Nephron (organoid): ENCODE measurements at regions not wholly inside any gene's neighbourhood (a gene's known extent, or its start where the extent isn't known, plus 50 kb on each side); places are given as distances from the start of the nearest gene placed in this dataset.
A peak's percentile ranks its signal among the peaks of the same experiment; 100 is the strongest.
"Not testable (repeated sequence)": the region's sequence is repeated elsewhere in the genome, so short reads cannot be mapped to it uniquely, and the experiment has no call there.

Source experiments
- H3K27ac Mint-ChIP-seq, 3 experiments: 2 replicates each; pipeline ENCODE4 v1.8.0; 2020; ENCODE audit warnings: mixed read lengths in 3 of 3, mild to moderate bottlenecking in 2 of 3, moderate library complexity in 1 of 3
- H3K27me3 Mint-ChIP-seq: 2 replicates; pipeline ENCODE4 v1.8.0; 2021; ENCODE audit warnings: low read depth, mild to moderate bottlenecking, moderate library complexity, mixed read lengths
- H3K36me3 Mint-ChIP-seq: 2 replicates; pipeline ENCODE4 v1.8.0; 2020; ENCODE audit warnings: low read depth, mixed read lengths
- H3K4me1 Mint-ChIP-seq: 2 replicates; pipeline ENCODE4 v1.8.0; 2020; ENCODE audit warnings: mixed read lengths
- H3K4me3 Mint-ChIP-seq, 3 experiments: 2 replicates each; pipeline ENCODE4 v1.8.0; 2020; ENCODE audit warnings: mild to moderate bottlenecking in 3 of 3, mixed read lengths in 3 of 3, moderate library complexity in 2 of 3
- H3K9me3 Mint-ChIP-seq: 2 replicates; pipeline ENCODE4 v1.8.0; 2020; ENCODE audit warnings: mixed read lengths
- TF ChIP-seq, protein P1 (sequence below), 3 experiments: fragments of 200-600 bp; sonication (generic); IDR thresholded peaks; one replicate each; pipeline ENCODE4 v1.5.0; 2021; ENCODE audit warnings: antibody characterized with exemption in 3 of 3; ENCODE audit not compliant: unreplicated experiment in 3 of 3

DNA sequence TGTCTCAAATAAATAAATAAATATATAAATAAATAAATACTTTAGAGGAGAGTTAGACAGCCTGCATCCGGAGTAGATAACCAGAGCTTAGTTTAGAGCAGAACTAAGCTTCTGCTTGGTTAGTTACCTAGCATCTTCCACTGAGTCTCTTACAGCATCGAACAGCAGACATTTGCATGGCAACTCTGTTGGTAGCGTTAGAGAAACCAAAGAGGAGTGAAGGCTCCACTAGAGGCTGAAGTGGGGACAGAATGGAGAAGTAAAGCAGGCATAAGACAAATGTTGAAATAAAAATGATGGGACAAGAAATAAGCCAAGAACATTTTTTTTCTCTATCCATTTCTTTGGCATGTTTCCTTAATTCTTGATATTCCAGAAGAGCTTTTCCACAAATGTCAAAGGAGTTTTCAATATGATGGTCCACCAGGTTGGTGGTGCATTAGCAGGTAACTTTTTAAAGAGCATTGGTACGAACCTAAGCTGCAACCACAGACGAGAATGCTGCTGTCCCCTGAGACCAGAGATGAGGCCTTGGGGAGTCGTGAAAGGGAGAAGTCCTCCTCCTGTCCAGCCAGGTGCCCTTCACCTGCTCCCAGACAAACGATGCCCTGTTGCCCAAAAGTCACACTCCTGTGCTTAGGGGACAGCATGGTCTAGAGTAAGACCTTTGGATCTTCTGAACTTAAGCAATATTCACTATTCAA, 438.3 kb downstream of the DIRAS2 start:
- Mint-ChIP-seq H3K27me3 (peaks cover 3% of the 10 kb centered on the region), H3K36me3 (no peaks in the 10 kb centered on the region), H3K27ac (no peak overlapping the region), H3K4me3 (no peak overlapping the region), H3K9me3 (peaks cover 4% of the 10 kb centered on the region), H3K4me1 (no peaks in the 10 kb centered on the region)
- TF ChIP-seq, protein P1, sequence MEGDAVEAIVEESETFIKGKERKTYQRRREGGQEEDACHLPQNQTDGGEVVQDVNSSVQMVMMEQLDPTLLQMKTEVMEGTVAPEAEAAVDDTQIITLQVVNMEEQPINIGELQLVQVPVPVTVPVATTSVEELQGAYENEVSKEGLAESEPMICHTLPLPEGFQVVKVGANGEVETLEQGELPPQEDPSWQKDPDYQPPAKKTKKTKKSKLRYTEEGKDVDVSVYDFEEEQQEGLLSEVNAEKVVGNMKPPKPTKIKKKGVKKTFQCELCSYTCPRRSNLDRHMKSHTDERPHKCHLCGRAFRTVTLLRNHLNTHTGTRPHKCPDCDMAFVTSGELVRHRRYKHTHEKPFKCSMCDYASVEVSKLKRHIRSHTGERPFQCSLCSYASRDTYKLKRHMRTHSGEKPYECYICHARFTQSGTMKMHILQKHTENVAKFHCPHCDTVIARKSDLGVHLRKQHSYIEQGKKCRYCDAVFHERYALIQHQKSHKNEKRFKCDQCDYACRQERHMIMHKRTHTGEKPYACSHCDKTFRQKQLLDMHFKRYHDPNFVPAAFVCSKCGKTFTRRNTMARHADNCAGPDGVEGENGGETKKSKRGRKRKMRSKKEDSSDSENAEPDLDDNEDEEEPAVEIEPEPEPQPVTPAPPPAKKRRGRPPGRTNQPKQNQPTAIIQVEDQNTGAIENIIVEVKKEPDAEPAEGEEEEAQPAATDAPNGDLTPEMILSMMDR (IDR thresholded peaks at IDR 0.05; ENCODE audit: unreplicated experiment in 3 of 3), result no peak

DNA sequence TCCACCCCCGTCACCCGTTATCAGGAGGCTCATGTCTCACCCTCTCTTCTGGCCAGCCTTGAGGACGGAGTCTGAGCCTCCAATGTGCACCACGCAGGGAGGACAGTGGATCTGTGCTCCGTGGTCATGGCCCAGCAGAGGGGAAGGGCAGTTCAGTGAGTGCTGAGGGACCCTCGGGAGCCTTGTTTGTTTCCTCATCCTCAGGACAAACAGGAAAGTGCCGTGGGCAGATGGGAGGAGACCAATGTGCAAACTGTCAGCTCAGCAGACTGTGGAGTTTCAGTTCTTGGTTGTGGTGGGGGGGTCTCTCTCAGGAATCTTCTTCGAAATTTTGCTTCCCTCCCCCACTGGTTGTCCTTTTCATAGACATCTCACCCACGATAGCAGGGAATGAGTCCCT, 429.6 kb downstream of the DIRAS2 start:
- H3K27ac Mint-ChIP-seq, H3K4me1 Mint-ChIP-seq, H3K4me3 Mint-ChIP-seq, H3K9me3 Mint-ChIP-seq, H3K36me3 Mint-ChIP-seq, H3K27me3 Mint-ChIP-seq: not testable (repeated sequence)

DNA sequence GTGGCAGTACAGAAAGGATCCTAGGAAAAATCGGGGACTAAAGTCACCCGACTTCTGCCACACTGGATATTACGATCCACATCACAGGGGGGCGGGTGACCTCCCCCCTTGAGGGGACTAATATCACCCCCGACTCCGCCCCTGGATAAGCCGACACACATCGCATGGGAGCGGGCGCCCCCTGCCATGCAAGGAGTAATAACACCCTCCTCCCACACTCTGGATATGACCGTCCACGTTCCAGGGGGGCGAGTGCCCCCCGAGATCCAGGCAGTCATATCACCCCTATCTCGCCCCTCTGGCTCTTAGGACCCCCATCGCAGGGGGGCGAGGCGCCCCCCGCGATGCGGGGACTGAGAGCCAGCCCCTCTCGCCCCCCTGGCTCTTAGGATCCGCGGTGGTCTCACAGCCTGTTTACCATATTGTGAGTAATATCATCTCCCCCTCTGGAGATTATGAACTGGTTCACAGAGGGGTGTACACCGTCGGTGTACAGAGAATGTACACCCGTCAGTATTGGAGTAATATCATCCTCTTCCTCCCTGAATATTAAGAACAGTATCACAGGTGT, 423.0 kb downstream of the DIRAS2 start:
- Mint-ChIP-seq H3K9me3 (peaks cover 9% of the 10 kb centered on the region), H3K4me3 (peak overlapping the region in 1 of 3 experiments; percentile 4), H3K36me3 (no peaks in the 10 kb centered on the region)

DNA sequence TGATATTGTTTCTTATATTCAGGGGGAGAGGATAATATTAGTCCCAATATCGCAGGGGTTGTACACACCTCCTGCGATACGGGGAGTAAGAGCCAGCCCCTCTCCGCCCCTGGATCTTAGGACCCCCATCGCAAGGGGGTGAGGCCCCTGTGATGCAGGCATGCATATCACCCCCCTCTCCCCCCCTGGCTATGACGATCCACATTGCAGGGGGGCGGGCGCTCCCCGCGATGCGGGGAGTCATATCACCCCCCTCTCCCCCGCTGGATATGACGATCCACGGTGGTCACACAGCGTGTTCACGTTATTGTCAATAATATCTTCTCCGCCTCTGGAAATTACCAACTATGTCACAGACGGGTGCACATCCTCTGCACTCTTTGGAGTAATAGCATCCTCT, 420.7 kb downstream of the DIRAS2 start:
- H3K36me3 Mint-ChIP-seq, H3K4me3 Mint-ChIP-seq: not testable (repeated sequence)

More for the DNA sequence above, 423.0 kb downstream of the DIRAS2 start:
- TF ChIP-seq, protein P1 (IDR thresholded peaks at IDR 0.05; ENCODE audit: unreplicated experiment in 3 of 3), result no peak
- H3K27me3 Mint-ChIP-seq, result peaks cover 10% of the 10 kb centered on the region
- no peaks in the 10 kb centered on the region for H3K4me1 Mint-ChIP-seq
- no peak overlapping the region for H3K27ac Mint-ChIP-seq

DNA sequence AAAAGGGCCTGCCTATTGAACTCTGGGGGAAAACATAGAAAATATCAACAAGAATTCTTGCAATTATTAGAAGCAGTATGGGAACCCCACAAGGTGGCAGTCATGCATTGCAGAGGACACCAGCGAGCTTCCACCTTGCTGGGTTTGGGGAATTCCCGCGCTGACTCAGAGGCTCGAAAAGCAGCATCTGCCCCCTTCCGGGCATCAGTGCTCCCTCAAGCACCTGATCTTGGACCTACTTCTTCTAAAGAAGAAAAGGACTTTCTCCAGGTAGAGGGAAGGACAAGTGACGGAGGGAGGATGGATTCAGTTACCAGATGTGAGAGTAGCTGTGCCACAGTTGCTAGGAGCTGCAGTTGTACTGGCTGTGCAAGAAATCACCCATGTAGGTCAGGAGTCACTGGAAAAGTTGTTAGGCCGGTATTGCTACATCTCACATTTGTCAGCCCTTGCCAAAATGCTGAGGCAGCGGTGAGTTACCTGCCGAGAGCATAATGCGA, 415.7 kb downstream of the DIRAS2 start:
- H3K9me3 Mint-ChIP-seq, H3K27me3 Mint-ChIP-seq, H3K4me3 Mint-ChIP-seq, H3K36me3 Mint-ChIP-seq, H3K4me1 Mint-ChIP-seq: not testable (repeated sequence)
- peak overlapping the region in 2 of 3 experiments; percentile 9 to 78 for H3K27ac Mint-ChIP-seq
- TF ChIP-seq, protein P1 (IDR thresholded peaks at IDR 0.05; ENCODE audit: unreplicated experiment in 3 of 3), result peak; percentile 84 to 92 (median 91)

More for the DNA sequence above, 420.7 kb downstream of the DIRAS2 start:
- not testable (repeated sequence) for H3K27ac Mint-ChIP-seq, H3K4me1 Mint-ChIP-seq, H3K9me3 Mint-ChIP-seq
- peaks cover 11% of the 10 kb centered on the region for H3K27me3 Mint-ChIP-seq

DNA sequence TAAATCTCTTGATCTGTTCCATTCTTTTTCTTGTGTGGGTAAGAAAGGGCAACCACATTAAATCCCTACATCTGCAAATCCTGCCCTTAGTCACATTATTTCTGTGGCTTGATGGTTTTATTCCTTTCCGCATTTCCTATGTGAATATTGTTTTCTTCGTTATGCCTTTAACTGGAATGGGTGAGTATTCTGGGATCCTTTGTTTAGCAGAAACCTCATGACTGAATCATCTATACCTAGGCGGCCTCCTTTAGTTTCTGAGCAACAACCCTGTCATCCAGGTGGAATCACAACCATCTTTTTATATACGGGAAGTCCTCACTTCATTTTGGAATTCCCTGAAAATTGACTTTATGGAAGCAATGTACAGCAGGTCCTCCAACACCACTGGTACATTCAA, 409.5 kb downstream of the DIRAS2 start:
- not testable (repeated sequence) for H3K4me1 Mint-ChIP-seq, H3K27me3 Mint-ChIP-seq, H3K36me3 Mint-ChIP-seq, H3K27ac Mint-ChIP-seq, H3K4me3 Mint-ChIP-seq
- H3K9me3 Mint-ChIP-seq, result peaks cover 21% of the 10 kb centered on the region

DNA sequence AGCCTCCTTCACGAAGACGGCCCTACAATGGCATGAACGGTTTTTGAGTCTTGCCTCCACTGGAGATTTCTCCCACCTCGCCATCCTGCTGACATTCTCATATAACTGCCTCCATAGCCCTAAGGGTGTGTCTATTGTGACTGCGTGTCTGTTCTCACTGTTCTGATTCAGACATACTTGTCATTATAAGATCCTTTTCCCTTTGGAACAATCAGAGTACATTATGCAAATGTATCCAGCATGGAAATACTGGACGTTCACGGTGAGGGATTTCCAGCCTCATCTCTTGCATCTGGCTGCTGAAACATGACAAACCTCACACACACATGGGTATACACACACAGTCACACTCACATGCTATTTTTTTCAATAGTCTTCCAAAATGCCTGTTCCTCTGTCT, 402.1 kb downstream of the DIRAS2 start:
- no peaks in the 10 kb centered on the region for H3K27me3 Mint-ChIP-seq
- H3K4me1 Mint-ChIP-seq, result no peaks in the 10 kb centered on the region
- TF ChIP-seq, protein P1 (IDR thresholded peaks at IDR 0.05; ENCODE audit: unreplicated experiment in 3 of 3), result no peak
- H3K27ac Mint-ChIP-seq, result no peak overlapping the region
- H3K36me3 Mint-ChIP-seq, result no peaks in the 10 kb centered on the region
- H3K4me3 Mint-ChIP-seq, result no peak overlapping the region
- peaks cover 8% of the 10 kb centered on the region for H3K9me3 Mint-ChIP-seq
